Suprapubic skin (tissue), 4 donors: ENCODE measurements at regions not wholly inside any gene's neighbourhood (a gene's known extent, or its start where the extent isn't known, plus 50 kb on each side); places are given as distances from the start of the nearest gene placed in this dataset.

ENCODE experiments used
- CTCF ChIP-seq, 2 donors: fragments of 200-600 bp in 1 of 2; fragments of 450-650 bp in 1 of 2; sonication (generic) in 1 of 2; IDR thresholded peaks; one replicate each; pipeline ENCODE4 v1.5.1; 2016 to 2019; ENCODE audit warnings: antibody characterized with exemption in 2 of 2, mild to moderate bottlenecking in 1 of 2, moderate library complexity in 1 of 2
- EP300 ChIP-seq: sonication (generic); formaldehyde crosslinking; IDR thresholded peaks from one replicate; pipeline ENCODE4 v1.6.1; 2017; ENCODE audit warnings: antibody characterized with exemption
- POLR2A ChIP-seq, 2 donors: fragments of 450-650 bp; IDR thresholded peaks; one replicate each; pipeline ENCODE4 v1.6.1; 2017; ENCODE audit warnings: antibody characterized with exemption in 2 of 2, mild to moderate bottlenecking in 2 of 2, moderate library complexity in 2 of 2
- POLR2AphosphoS5 ChIP-seq, 3 donors: sonication (generic); formaldehyde crosslinking; IDR thresholded peaks; one replicate each; pipeline ENCODE4 v1.6.1; 2017; ENCODE audit warnings: antibody characterized with exemption in 3 of 3

GRCh38 chr2:129879614-129880180 is 99.8 kb upstream of the RAB6C start:
- no peak for TF ChIP-seq CTCF (IDR thresholded peaks at IDR 0.05)
- no peak for TF ChIP-seq EP300
- TF ChIP-seq POLR2A (IDR thresholded peaks at IDR 0.05) = no peak
- no peak for TF ChIP-seq POLR2AphosphoS5 (IDR thresholded peaks at IDR 0.05)
